IMR-90 (cell line): ENCODE measurements at regions not wholly inside any gene's neighbourhood (a gene's known extent, or its start where the extent isn't known, plus 50 kb on each side); places are given as distances from the start of the nearest gene placed in this dataset.
"Not testable (repeated sequence)": the region's sequence is repeated elsewhere in the genome, so short reads cannot be mapped to it uniquely, and the experiment has no call there.

Experiments used
- ATAC-seq: fragments of 200-7000 bp; cut with Tn5 transposase; 2 replicates; pipeline ENCODE4 v1.9.1; 2020; ENCODE audit warnings: low read depth, mild to moderate bottlenecking, moderate library complexity
- BruUV-seq: library from RNA; stranded (reverse); fragments of 400-500 nt; replicated peaks from 2 replicates; lab custom pipeline; 2021; lab: Mats Ljungman, UMichigan
- CTCF ChIA-PET: fragments of 300-600 bp; formaldehyde crosslinking; extraction: SDS; loops from one replicate; lab custom pipeline; 2021; ENCODE audit warnings: antibody characterized with exemption; lab: Yijun Ruan, JAX
- POLR2A ChIA-PET: fragments of 300-600 bp; sonication (Branson Sonifier 250); formaldehyde crosslinking; loops from one replicate; lab custom pipeline; 2022; ENCODE audit warnings: antibody characterized with exemption; ENCODE audit not compliant: unreplicated experiment; lab: Charles Lee
- DNase-seq: peaks from one replicate; pipeline ENCODE4 v3.0.0; 2013
- H2AFZ ChIP-seq: replicated peaks from 2 replicates; pipeline ENCODE3; 2013; ENCODE audit warnings: low read length, mild to moderate bottlenecking; ENCODE audit not compliant: poor library complexity
- H2AK5ac ChIP-seq: 2 replicates; pipeline ENCODE4 v1.6.1; 2013; ENCODE audit warnings: low read depth, low read length, inconsistent platforms
- H2AK9ac ChIP-seq: replicated peaks from 2 replicates; pipeline ENCODE3; 2013; ENCODE audit warnings: mild to moderate bottlenecking, low read depth, low read length, moderate library complexity; ENCODE audit not compliant: poor library complexity
- H2BK120ac ChIP-seq: 2 replicates; pipeline ENCODE4 v1.6.1; 2013; ENCODE audit warnings: low read depth, low read length, inconsistent platforms
- H2BK15ac ChIP-seq: 3 replicates; pipeline ENCODE4 v1.6.1; 2013; ENCODE audit warnings: low read depth, low read length, inconsistent platforms
- H2BK20ac ChIP-seq: 2 replicates; pipeline ENCODE4 v1.6.1; 2013; ENCODE audit warnings: low read depth, mild to moderate bottlenecking, inconsistent platforms, low read length, moderate library complexity
- H2BK5ac ChIP-seq: 2 replicates; pipeline ENCODE4 v1.6.1; 2013; ENCODE audit warnings: mild to moderate bottlenecking, low read depth, low read length, inconsistent platforms; ENCODE audit not compliant: poor library complexity, severe bottlenecking
- H3K14ac ChIP-seq: replicated peaks from 2 replicates; pipeline ENCODE4 v1.6.1; 2013; ENCODE audit warnings: low read depth, low read length, inconsistent platforms
- H3K18ac ChIP-seq: 2 replicates; pipeline ENCODE4 v1.6.1; 2013; ENCODE audit warnings: low read depth, low read length, control low read depth
- H3K23ac ChIP-seq: 2 replicates; pipeline ENCODE4 v1.6.1; 2013; ENCODE audit warnings: low read depth, low read length, inconsistent platforms
- H3K27ac ChIP-seq: 2 replicates; pipeline ENCODE4 v1.5.1; 2013; ENCODE audit warnings: mild to moderate bottlenecking, control low read depth, low read length; ENCODE audit not compliant: insufficient read depth
- H3K27me3 ChIP-seq: 2 replicates; pipeline ENCODE4 v1.6.1; 2013; ENCODE audit warnings: low read length; ENCODE audit not compliant: control insufficient read depth, insufficient read depth
- H3K36me3 ChIP-seq: 2 replicates; pipeline ENCODE4 v1.6.1; 2013; ENCODE audit warnings: low read length, mixed read lengths; ENCODE audit not compliant: control insufficient read depth, insufficient read depth
- H3K4ac ChIP-seq: 2 replicates; pipeline ENCODE4 v1.6.1; 2013; ENCODE audit warnings: low read depth, low read length, inconsistent platforms
- H3K4me1 ChIP-seq: 2 replicates; pipeline ENCODE4 v1.6.1; 2013; ENCODE audit warnings: low read length, mixed read lengths; ENCODE audit not compliant: control insufficient read depth, insufficient read depth
- H3K4me2 ChIP-seq: 2 replicates; pipeline ENCODE4 v1.6.1; 2013; ENCODE audit warnings: low read depth, mild to moderate bottlenecking, control low read depth, low read length, moderate library complexity
- H3K4me3 ChIP-seq: 2 replicates; pipeline ENCODE4 v1.5.1; 2013; ENCODE audit warnings: low read depth, mild to moderate bottlenecking, control low read depth, low read length, moderate library complexity; ENCODE audit not compliant: insufficient read depth
- H3K56ac ChIP-seq: 2 replicates; pipeline ENCODE4 v1.6.1; 2013; ENCODE audit warnings: low read length, inconsistent platforms; ENCODE audit not compliant: insufficient read depth; ENCODE audit errors: extremely low read depth
- H3K79me1 ChIP-seq, 2 experiments: 2 replicates each; pipeline ENCODE4 v1.6.1; 2013; ENCODE audit warnings: low read length in 2 of 2, inconsistent platforms in 1 of 2, low read depth in 1 of 2
- H3K9ac ChIP-seq: 2 replicates; pipeline ENCODE4 v1.6.1; 2013; ENCODE audit warnings: low read depth, low read length, control low read depth
- H3K9me1 ChIP-seq: 2 replicates; pipeline ENCODE4 v1.6.1; 2013; ENCODE audit warnings: low read length, inconsistent platforms; ENCODE audit not compliant: insufficient read depth
- H3K9me3 ChIP-seq: 2 replicates; pipeline ENCODE4 v1.6.1; 2013; ENCODE audit warnings: low read length; ENCODE audit not compliant: control insufficient read depth, insufficient read depth
- H4K20me1 ChIP-seq: 2 replicates; pipeline ENCODE4 v1.6.1; 2013; ENCODE audit warnings: low read length, inconsistent platforms; ENCODE audit not compliant: insufficient read depth
- H4K5ac ChIP-seq: 2 replicates; pipeline ENCODE4 v1.6.1; 2013; ENCODE audit warnings: mild to moderate bottlenecking, low read depth, low read length, control low read depth
- H4K8ac ChIP-seq, 2 experiments: 2 replicates each; pipeline ENCODE4 v1.6.1; 2013; ENCODE audit warnings: low read depth in 2 of 2, low read length in 2 of 2, control low read depth in 1 of 2, inconsistent platforms in 1 of 2
- H4K91ac ChIP-seq: 2 replicates; pipeline ENCODE4 v1.6.1; 2013; ENCODE audit warnings: low read depth, low read length, inconsistent platforms; ENCODE audit not compliant: insufficient read depth
- FOS ChIP-seq: fragments of 150-350 bp; IDR thresholded peaks from 2 replicates; pipeline ENCODE4 v1.6.1; 2016; ENCODE audit warnings: low read depth, low read length
- RFX5 ChIP-seq: IDR thresholded peaks from 2 replicates; pipeline ENCODE4 v1.8.0; 2012; ENCODE audit warnings: low read depth, mild to moderate bottlenecking, low read length, moderate library complexity
- WGBS, 2 experiments: methylation state at CpG; one replicate each; pipeline versions ENCODE4 v1.1.5 to v1.1.7; 2013; ENCODE audit warnings: missing lambda C conversion rate in 2 of 2; ENCODE audit not compliant: insufficient read length in 1 of 2; ENCODE audit errors: extremely low coverage in 2 of 2; 5-methylcytosine and 5-hydroxymethylcytosine counted together
- dilution Hi-C: fragments of 300-500 bp; cut with HindIII; formaldehyde crosslinking; loops from one replicate; pipeline ENCODE4 v1.14.3; 2018; ENCODE audit warnings: low sequenced_read_pairs; ENCODE audit not compliant: unreplicated experiment
- in situ Hi-C: fragments of 300-500 bp; cut with MboI; formaldehyde crosslinking; loops from 3 replicates; pipeline ENCODE4 v1.14.3; 2019; ENCODE audit warnings: low sequenced_read_pairs, inconsistent platforms, mixed read lengths
- intact Hi-C: fragments of 100-400 bp; cut with micrococcal nuclease; formaldehyde crosslinking; loops from 2 replicates; pipeline ENCODE4 v1.10.0; 2022

DNA sequence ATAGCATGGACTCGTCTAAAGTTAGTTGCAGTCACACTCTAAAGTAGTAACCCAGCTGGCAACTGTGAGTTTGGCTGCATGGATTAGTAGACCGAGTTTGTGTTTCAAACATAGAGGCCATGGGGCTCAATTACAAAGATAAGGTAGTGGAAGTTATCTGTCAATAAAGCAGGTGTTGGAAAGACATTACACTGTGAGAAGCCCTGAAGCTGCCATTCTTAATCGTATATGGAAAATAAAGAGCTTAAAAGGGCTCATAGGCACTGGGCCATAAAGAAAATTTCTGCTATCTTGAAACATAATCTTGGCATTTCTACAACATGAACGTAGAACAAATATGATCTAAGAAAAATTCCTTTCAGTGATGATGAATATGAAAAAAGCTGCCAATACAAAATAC is 837.7 kb downstream of the REEP3 start:
- CTCF ChIA-PET: interaction anchor here (0.7 kb wide), 1 partner anchor 37 kb away, joined by 3 read pairs; no protein-coding TSS in a partner anchor
- TF ChIP-seq RFX5 (no peak), FOS (no peak)
- H2AK9ac ChIP-seq: no peak overlapping the region
- H4K91ac ChIP-seq: no peak overlapping the region
- no peaks in the 10 kb centered on the region for H3K9me1 ChIP-seq
- POLR2A ChIA-PET: no interaction called here
- H3K18ac ChIP-seq: no peak overlapping the region
- no peak overlapping the region for H3K4me3 ChIP-seq
- no peak overlapping the region for H2BK5ac ChIP-seq
- BruUV-seq: no TSS peak
- no peak overlapping the region for H2AK5ac ChIP-seq
- no peaks in the 10 kb centered on the region for H3K79me1 ChIP-seq
- no peak for ATAC-seq
- H3K23ac ChIP-seq: no peak overlapping the region
- no peak overlapping the region for H4K5ac ChIP-seq
- no peak overlapping the region for H3K4me2 ChIP-seq
- no peak overlapping the region for H3K27ac ChIP-seq
- no peak overlapping the region for H2BK15ac ChIP-seq
- H2BK20ac ChIP-seq: no peak overlapping the region
- H3K14ac ChIP-seq: no peak overlapping the region
- no peaks in the 10 kb centered on the region for H3K27me3 ChIP-seq
- no peaks in the 10 kb centered on the region for H3K9me3 ChIP-seq
- no peak overlapping the region for H2BK120ac ChIP-seq
- in situ Hi-C loops (no loop called here), dilution Hi-C loops (no loop called here), intact Hi-C loops (no loop called here)
- DNase-seq: no peak
- no peak overlapping the region for H2AFZ ChIP-seq
- no peak overlapping the region for H4K8ac ChIP-seq
- WGBS, 2 experiments: 21% methylated on average over 2 of the region's 4 CpGs; no CpG with 5 or more reads in 1 of the 2 experiments
- H3K36me3 ChIP-seq: no peaks in the 10 kb centered on the region
- no peak overlapping the region for H3K9ac ChIP-seq
- no peak overlapping the region for H3K56ac ChIP-seq
- H4K20me1 ChIP-seq: no peaks in the 10 kb centered on the region
- no peaks in the 10 kb centered on the region for H3K4me1 ChIP-seq
- no peak overlapping the region for H3K4ac ChIP-seq

DNA sequence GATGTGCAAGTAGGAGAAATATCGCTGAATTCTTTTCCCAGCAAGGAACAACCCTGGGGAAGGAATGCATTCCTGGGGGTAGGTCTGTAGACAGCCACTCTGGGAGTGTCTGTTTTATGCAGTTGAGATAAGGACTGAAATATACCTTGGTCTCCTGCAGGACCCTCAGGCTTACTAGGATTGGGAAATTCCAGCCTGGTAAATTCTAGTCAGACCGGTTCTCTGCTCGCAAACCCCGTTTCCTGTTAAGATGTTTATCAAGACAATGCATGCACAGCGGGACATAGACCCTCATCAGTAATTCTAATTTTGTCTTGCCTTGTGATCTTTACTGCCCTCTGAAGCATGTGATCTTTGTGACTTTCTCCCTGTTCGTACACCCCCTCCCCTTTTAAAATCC is 839.0 kb downstream of the REEP3 start:
- H3K36me3 ChIP-seq, H3K27ac ChIP-seq, H3K56ac ChIP-seq, H3K4me2 ChIP-seq, H3K14ac ChIP-seq, DNase-seq, POLR2A ChIA-PET, H2AFZ ChIP-seq, H2AK5ac ChIP-seq, H2AK9ac ChIP-seq, H3K79me1 ChIP-seq, dilution Hi-C loops, in situ Hi-C loops, CTCF ChIA-PET, H4K5ac ChIP-seq, H3K4ac ChIP-seq, H2BK20ac ChIP-seq, H3K4me3 ChIP-seq, H4K91ac ChIP-seq, H4K8ac ChIP-seq, ATAC-seq, H3K9me3 ChIP-seq, BruUV-seq, intact Hi-C loops, H2BK5ac ChIP-seq, H3K4me1 ChIP-seq, H3K9ac ChIP-seq, H3K27me3 ChIP-seq, H2BK15ac ChIP-seq, H3K18ac ChIP-seq, H2BK120ac ChIP-seq, H3K23ac ChIP-seq, H4K20me1 ChIP-seq, H3K9me1 ChIP-seq: not testable (repeated sequence)
- WGBS, 2 experiments: no CpG with 5 or more reads among the region's 6 CpGs
